NOMO-1 treated with dmso at 0.1 percent for 144 hours (cell line): ENCODE measurements at regions not wholly inside any gene's neighbourhood (a gene's known extent, or its start where the extent isn't known, plus 50 kb on each side); places are given as distances from the start of the nearest gene placed in this dataset.

Source experiments
- DNase-seq: peaks from one replicate; lab custom pipeline; 2025; ENCODE audit not compliant: unreplicated experiment; lab: John Stamatoyannopoulos, UW

- DNase-seq, result no peak
Observed at GRCh38 chr6:126603410-126603809, 263.5 kb downstream of the CENPW start.

- DNase-seq, result no peak
Observed at GRCh38 chr6:126605089-126605488, 265.2 kb downstream of the CENPW start.

DNA sequence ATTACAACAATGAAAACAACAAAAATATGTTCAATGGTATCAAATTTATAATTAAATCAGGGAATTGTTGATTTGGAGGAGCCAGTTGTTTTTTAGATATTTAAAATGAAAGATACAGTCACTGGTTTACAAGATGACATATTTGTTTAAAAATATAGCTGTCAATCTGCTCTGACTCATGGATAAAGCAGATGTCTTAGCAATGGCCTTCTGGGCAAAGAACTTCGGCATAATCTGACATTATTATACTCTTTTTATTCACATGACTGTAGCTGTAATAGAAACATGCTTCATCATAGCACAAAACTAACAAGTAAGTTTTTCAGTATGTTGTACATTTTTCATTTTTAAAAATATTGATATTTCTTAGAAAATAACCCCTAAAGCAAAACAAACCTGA is 267.4 kb downstream of the CENPW start:
- no peak for DNase-seq

DNA sequence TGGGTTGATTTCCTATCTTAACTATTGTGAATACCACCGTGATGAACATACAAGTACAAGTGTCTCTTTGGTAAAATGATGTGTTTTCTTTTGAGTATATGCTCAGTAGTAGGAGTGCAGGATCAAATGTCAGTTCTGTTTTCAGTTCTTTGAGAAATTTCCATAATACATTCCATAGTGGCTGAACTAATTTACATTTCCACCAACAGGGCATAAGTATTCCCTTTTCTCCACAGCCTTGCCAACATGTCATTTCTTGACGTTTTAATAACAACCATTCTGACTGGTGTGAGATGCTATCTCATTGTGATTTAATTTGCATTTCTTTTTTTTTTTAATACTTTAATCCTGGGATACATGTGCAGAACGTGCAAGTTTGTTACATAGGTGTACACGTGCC is 268.8 kb downstream of the CENPW start:
- no peak for DNase-seq

- no peak for DNase-seq
Observed at GRCh38 chr6:126614642-126615504, 275.0 kb downstream of the CENPW start.

- DNase-seq, result no peak
Observed at GRCh38 chr6:126616866-126617265, 277.0 kb downstream of the CENPW start.

DNA sequence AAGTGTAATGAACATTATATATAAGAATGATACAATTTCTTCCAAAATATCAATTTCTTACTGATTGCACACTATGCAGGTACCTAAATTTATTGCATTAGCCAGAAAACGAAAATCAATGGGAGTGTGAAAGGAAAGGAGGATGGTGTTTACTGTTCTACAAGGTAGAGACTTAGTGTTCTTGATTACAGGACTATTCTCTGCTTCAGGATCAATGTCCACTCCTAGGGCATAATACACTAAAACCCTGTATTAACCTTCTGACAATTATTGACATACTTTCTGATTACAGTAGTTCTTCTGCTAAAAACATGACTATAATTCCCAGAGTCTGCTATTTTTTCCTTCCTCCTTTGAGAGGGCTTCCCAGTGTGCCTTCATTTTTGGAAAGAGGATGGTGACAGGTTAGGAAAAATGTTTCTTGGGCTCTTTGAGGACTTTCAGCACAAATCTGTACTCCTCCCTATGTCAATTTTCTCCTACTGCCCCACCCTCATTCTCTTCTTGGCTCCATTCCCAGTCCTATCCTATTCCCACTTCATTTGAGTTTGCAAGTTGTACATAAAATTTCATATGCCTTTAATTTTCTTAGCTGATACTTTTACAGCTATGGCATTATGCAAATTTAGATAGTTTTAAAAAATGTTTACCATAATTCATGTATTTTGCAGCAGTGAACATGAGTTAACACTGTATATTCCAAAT is 278.9 kb downstream of the CENPW start:
- DNase-seq, result no peak

- DNase-seq, result no peak
Observed at GRCh38 chr6:126620719-126621118, 280.8 kb downstream of the CENPW start.

DNA sequence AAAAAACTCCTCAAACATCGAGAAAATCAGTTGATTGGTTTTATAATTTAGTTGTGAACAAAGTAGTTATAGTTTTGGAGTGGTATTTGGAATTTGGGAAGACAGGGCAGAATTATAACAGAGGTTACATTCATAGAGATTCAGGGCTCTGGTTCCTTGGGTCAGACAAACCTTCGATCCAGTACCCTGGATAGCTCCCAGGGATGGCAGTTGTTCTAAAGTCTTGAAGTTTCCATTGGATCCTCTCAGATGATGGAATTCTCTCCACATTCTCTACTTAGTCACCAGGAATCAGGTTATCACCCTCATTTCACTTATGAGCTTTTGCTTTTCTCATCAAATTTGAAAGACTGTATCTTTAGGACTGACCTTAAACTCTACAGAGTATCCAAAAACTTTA is 285.1 kb downstream of the CENPW start:
- DNase-seq, result no peak

- DNase-seq, result no peak
Observed at GRCh38 chr6:126628125-126628524, 288.2 kb downstream of the CENPW start.

DNA sequence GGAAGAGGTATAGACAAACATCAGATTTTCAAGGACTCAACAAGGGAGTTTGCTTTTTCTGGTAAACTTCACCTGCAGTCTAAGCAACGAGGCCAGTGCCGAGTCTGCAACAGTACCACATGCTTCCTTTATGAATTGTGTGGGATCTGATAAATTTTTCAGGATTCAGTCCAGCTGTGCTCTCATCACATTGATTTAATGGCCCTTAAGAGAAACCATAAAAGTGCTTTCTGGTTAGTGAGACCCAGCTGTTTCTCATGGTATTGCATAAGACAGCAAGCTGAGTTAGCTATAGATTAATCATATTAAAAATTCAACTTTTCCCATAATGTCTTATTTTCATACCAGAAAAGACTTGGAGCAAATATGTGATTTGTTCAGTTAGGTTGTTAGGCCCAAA is 291.4 kb downstream of the CENPW start:
- DNase-seq, result no peak

DNA sequence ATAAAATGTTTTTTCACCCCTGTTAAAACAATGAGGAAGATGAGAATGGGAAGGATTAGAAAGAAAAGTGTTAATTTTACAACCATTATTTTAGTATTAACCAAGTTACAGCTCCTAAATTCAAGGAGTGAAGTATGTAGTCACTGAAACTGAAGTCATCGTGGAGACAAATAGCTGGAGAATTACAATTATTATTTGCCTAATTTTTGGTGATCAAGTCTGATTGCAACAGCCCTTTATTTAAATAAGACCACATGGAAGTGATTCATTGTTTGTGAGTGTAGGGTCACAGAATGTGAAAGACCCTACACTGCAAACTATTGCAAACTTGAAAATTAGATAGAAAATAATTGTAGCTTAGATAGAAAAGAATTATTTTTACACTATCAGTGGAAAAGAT is 292.4 kb downstream of the CENPW start:
- DNase-seq, result no peak

GRCh38 chr6:126633373-126633772 is 293.5 kb downstream of the CENPW start:
- no peak for DNase-seq

DNA sequence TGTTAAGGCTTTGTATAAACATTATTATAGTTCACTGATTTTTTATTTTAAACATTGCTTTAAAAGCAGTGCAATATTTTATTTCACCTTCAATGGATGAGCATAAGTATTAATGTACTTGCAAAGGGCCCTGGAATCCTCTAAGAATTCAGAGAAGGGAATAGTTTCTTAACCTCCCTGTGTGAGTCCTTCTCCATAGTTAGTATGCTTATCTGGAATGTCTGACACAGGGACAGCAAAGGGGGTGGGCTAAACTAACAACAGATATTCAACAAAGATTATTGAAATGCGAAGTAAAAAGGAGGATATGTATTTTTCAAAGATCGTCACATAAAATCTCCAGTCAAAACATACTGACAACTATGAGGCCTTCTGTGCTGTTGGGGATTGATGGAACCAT is 300.4 kb downstream of the CENPW start:
- no peak for DNase-seq

DNA sequence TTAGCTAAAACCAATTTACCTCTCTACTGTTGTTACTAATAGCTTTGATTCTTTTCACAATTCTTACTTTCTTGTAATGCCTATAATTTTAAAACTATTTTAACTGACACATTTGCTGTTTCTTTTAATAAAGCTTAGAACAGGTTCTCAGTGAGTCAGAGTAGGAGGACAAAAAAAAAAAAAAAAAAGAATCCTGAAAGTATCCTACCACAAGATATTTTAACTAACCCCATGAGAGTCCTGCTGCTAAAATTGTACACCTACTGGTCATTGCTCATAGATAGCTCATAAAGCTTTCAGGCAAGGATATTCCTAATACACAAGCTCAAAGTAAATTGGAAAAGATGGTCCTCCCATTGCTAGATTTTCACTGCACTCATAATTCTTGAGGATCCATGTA is 301.0 kb downstream of the CENPW start:
- no peak for DNase-seq

DNA sequence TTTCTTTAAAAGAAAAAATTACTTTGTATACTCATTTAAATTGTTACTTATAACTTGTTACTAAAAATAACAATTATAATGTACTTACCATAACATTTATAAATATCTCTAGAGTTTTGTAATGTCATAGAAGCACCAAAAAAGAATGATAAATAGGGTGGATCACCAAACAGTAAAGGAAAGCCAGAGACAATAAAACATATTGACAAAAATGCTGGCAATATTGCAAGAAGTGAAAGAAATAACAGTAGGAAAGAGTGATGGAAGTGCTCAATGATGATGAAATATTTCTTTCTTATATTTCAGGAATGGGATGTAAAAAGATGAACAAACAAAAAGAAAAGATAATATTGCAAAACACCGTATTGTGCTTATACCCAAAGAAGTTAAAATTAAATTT is 301.7 kb downstream of the CENPW start:
- DNase-seq, result no peak

GRCh38 chr6:126643352-126643751 is 303.4 kb downstream of the CENPW start:
- DNase-seq, result no peak

GRCh38 chr6:126650931-126651330 is 311.0 kb downstream of the CENPW start:
- DNase-seq, result no peak

DNA sequence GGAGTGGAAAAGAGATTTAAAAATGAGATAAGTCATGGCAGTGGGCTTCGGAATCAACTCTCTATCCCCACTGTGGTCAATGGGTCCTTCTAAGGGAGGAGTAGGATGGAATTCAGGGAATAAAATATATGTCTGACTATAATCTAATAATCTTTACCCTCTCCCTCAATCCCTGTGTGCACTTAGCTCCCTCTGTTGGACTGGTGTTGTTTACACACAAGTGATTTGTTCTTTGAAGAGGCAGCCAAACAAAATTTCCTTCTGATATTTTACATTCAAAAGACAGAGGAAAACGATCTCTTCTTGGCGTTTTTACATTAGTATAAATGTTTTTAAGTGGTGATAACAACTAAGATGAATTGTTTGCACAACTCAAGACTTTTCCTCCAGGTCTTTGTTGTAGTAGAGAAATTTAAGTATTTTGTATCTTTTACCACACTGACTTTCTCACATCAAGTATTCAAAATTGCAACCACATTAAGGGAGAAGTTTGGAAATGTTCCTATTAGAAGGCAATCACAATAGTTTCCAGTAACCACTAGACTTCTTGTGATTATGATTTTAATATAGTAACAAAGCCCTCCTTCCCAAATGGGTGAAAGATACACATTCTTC is 317.8 kb downstream of the CENPW start:
- DNase-seq, result no peak

GRCh38 chr6:126660376-126660775 is 320.5 kb downstream of the CENPW start:
- DNase-seq, result no peak

DNA sequence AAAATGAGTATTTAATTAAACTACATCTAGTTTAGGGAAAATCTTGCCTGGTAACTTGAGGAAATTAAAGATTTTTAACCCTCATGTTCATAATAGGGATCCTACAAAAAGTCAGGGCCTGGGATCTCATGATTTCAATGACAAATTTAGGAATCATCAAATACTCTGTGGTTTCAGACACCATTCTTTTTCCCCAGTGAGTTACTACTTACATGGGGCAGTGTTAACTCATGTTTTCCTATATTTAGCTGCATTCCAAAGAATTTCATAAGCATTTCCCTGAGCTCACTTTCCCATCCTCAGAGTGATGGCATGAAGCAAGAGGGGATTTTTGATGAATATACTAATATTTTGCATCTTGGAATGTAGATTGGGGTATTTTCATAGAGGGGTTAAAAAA is 321.7 kb downstream of the CENPW start:
- no peak for DNase-seq

DNA sequence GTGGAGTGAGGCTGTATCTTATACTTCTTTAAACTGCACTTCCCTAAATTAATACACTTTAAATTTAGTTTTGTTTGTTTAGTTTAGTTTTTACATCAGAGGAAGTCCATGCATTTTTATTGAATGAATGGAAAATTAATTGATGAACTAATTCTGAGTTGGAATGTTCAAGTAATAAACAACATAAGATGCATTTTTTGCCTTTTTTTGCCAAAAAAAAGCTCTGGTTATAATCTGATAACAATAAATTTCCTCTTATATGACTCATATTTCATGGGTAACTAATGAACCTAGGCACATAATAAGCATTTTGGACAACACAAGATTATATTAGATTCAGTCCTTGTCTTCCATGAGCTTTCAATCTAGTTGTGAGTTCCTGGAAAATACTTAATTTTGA is 323.1 kb downstream of the CENPW start:
- DNase-seq, result no peak
